HT-29 (cell line): ENCODE measurements at regions not wholly inside any gene's neighbourhood (a gene's known extent, or its start where the extent isn't known, plus 50 kb on each side); places are given as distances from the start of the nearest gene placed in this dataset.

Source experiments
- DNase-seq: peaks from one replicate; pipeline ENCODE4 v3.0.0-alpha.2; 2015; ENCODE audit warnings: low spot score

DNA sequence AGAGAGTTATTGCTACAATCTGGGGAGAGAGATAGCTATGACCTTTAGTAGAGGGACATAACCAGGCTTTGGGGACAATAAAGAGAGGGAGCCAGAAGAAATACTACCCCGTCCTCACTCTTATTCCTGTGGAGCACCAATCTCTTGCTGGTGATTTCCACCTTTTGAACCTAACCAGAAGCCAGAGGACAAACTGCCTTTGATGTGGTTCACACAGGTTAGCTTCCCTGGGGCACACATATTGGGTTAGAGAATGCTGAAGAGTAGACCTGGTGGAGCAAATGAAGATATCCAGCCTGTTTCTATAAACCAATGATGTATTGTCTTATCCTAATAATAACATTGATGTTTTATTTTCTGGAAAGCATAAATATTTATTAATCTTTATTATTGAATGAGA lies 399.3 kb downstream of the HTR7 start:
- no peak for DNase-seq

DNA sequence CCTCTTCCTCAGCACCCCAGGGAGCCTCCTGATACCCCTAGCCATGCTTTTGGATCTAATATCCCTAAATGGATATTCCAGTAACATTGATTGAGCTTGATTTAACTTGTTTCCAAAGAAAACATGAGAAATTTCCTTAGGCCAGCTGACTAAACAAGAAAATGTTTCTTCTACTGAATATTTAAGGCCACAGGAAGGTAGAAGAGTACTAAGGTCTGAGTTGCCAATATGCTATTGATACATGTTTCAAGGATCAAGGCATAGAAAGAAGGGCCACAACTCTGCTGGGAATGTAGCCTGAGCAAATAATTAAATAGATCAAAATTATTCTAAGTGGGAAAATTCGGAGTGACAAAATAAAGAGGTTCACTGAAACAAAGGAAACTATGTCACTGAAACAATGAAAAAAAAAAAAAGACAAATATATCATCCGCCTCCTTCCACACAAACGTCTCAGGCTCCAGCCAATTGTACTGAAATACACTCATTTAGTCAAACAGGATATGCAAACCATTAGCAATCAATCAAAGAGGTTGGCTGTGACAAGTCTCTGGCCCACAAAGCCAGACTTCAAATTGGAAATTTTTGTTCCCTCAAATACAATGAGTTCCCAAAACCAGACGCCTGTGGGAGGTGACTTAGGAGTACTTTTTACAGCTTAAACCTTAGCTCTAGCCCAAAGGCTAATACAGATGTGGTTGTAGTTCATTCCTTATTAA lies 396.2 kb downstream of the HTR7 start:
- no peak for DNase-seq

DNA sequence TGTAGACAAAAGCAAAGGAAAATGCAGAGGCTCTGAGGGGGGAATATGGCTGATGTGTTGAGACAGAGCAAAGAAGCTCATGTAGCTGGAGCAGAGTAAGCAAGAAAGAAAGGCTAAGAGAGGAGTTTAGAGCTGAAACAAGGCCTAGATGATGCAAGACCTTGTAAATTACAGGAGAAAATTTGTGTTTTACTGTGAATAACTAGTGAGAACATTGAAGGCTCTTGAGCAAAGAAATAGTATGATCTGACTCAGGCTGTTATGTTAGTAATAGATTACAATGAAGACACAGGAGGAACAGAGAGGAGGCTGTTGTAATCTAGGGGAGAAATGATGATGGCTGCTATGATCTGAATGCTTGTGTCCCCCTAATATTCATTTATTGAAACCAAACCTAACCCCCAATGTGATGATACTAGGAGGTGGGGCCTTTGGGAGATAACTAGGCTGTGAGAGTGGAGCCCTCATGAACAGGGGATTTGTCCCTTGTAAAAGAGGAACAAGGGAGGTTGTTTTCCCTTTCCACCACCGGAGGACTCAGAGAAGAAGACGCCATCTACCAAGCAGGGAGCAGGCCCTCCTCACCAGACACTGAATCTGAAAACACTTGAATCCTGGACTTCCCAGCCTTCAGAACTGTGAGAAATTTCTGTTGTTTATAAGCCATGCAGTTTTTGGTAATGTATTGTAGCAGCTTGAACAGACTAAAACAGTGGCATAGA lies 394.9 kb downstream of the HTR7 start:
- DNase-seq, result no peak

DNA sequence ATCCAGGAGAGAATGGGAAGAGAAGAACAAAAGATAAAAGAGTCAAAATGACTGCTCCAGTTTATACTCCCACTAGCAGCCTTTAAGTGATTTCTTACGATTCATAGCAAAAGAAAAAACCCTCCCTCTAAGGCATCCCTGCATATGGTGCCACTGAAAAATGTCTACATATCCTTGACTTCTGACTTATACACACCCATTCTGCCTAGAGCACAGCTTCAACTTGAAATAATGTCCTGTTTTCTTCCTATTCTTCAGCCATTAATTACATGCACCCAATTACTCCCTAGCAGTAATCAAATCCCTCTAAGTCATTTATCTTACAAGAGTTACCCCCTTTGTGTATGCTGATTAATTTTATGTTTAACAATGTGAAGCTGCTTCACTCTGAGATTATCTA lies 393.5 kb downstream of the HTR7 start:
- no peak for DNase-seq

DNA sequence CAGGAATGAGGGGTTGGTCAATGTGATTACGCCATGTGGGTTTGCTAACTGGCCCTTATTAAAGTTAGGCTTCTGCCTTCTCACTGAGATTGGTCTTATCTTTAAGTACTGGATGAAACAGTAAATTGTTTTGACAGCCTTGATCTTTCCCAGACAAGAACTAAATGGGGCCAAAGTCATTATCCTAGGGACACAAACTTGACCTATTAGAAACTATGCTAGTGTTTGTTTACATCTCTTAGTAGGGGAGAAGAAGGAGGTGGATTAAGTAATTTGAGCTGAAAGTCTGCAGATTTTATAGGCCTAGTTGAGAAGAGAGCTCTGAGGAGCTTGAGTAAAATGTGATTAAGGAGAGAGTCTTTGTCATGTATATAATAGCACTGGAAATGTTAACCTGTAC lies 386.9 kb downstream of the HTR7 start:
- no peak for DNase-seq

GRCh38 chr10:90480466-90480865 lies 377.4 kb downstream of the HTR7 start:
- no peak for DNase-seq

DNA sequence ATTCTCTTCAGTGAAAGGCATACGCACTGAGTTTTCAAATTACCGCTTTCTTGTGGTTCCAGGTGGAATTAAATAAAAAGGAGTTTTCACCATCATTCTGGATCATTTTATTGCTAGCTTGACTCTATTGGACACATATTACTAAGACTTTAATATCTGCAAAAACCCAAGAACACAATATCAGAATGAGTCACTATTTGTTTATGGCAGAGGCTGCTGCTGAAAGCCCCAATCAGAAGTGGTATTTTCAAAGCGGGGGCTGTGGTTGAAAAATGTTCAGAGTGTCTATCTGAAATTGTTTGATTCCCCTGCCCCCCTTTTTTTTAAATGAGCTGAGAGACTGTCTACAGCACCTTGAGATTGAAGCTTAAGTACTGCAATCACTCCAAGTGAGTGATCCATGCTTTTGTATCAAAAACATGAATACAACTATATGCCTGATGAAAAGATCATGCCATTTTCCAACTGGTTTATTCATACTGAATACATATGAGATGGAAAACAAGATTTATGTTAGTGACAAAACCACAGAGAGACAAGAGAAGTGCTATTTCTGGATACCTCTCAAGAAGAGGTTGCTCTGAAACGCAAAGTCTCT lies 376.4 kb downstream of the HTR7 start:
- no peak for DNase-seq

DNA sequence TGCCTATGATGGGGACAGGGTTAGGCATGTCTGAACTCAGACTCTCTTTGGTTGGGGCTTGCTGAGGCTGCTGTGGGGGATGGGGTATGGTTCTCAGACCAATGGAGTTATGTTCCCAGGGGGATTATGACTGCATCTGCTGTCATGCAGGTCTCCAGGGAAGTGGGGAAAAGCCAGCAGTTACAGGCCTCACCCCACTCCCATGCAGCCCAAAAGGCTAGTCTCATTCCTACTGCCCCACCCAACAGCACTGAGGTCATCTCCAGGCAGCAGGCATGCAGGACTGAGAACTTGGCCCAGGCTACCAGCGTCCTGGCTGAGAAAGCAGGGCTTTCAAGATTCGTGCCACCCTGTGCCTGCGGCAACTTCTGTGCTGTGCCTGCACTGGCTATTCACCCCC lies 373.3 kb downstream of the HTR7 start:
- no peak for DNase-seq

DNA sequence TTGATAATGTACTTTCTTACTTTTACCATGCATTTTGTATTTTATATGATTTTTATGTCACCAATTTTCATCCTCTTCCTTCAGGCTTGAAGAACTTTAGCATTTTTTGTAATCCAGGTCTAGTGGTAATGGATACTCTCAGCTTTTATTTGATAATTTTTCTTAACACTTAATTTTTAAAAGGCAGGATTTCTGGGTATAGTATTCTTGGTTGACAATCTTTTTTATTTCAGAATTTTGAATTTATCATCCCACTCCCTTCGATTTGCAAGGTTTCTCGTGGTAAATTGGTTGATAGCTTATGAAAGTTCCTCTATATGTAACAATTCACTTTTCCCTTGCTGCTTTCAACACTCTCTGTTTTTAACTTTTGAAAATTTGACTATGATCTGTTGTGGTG lies 363.7 kb downstream of the HTR7 start:
- DNase-seq, result no peak

GRCh38 chr10:90504172-90504571 lies 353.7 kb downstream of the HTR7 start:
- DNase-seq, result peak; percentile 46

DNA sequence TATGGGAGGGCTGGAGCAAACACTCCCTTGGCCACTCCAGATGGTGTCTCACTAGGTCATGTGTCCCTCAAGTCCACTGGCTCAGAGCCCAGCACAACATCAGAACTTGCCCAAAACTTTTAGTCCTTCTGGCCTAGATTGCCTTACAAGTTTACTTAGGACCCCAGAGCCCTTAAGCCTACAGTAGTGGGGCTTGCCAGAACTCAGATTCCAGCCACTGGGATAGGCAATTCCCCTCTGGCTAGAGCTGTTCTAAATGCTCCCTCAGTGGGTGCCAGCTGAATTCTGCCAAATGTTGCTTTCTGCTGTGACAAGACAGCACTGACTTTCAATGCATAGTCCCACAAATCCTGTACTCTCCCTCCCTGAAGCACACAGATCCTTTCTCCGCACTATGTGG lies 331.1 kb downstream of the HTR7 start:
- no peak for DNase-seq

GRCh38 chr10:90530521-90530920 lies 327.3 kb downstream of the HTR7 start:
- DNase-seq, result no peak

DNA sequence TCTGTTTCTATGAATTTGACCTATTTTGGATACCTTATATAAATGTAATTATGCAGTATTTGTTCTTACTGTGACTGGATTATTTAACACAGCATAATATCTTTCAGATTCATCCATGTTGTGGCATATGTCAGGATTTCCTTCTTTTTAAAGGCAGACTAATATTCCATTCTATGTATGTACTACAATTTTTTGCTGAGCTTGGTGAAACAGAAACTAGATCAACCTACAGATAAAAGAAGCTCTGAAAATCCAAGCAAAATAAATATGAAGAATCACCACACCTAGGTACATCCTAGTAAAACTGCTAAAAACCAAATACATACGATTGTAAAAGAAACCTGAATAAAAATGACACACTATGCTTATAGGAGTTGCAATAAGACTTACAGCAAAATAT lies 300.5 kb downstream of the HTR7 start:
- DNase-seq, result no peak

DNA sequence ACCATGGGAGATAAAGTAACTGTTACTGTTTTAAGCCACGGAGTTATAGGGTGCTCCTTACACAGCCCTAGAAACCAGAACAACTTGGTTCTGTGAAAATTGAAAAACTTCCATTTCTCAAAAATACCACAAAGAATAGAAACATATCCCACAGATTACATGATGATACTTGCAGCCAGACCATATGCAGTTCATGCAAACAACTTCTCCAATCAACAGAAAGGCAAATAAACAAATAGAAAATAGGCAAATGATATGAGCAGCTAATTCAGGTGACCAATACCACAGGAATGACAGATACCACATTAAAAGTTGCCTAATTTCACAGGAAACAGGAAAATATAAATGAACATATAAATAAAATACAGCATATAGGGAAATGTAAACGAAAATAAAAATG lies 297.5 kb downstream of the HTR7 start:
- no peak for DNase-seq

DNA sequence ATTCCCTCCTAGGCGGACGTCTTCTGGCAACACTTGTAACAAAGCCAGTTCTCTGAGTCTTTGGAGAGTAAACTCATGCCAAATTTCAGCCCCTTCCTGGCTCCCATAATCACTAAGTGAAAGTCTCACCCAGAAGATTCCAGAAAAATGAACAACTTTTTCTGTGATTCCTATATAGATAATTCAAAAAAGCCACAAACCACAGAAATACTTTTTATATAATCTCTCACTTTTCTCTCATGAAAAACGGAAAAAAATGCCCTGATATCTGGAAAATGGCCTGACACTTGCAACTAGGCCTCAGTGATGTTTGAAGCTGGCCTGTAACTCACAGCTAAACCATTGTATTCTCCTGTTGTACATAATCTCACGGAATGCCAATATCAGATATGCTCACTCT lies 296.2 kb downstream of the HTR7 start:
- no peak for DNase-seq

DNA sequence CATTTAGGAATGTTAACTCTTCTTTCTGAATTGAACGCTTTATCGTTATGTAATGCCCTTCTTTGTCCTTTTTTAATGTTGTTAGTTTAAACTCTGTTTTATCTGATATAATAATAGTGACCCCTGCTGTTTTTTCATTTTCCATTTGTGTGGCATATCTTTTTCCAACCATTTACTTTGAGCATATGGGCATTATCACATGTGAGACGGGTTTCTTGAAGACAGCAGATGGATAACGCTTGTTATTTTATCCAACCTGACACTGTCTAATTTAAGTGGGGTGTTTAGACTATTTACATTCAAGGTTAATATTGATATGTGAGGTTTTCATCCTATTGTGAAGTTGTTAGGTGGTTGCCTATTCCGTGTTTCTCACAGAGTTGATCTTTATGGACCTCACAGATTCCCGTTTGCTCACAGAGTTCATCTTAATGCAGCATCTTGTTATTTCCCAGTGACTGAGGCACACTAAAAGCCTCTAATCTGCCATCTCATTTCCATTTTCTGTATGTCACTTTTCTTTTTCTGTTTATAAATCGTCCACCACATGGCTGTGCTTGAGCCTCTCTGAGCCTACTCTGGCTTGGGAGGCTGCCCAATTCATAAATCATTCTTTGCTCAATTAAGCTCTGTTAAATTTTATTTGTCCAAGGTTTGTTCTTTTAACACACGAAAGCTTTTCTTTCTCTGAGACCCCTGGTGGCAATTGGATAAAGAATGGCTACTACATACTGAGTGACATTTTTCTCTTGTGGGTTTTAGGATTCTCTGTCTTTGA lies 286.2 kb downstream of the HTR7 start:
- no peak for DNase-seq

GRCh38 chr10:90575125-90575524 lies 282.7 kb downstream of the HTR7 start:
- no peak for DNase-seq

DNA sequence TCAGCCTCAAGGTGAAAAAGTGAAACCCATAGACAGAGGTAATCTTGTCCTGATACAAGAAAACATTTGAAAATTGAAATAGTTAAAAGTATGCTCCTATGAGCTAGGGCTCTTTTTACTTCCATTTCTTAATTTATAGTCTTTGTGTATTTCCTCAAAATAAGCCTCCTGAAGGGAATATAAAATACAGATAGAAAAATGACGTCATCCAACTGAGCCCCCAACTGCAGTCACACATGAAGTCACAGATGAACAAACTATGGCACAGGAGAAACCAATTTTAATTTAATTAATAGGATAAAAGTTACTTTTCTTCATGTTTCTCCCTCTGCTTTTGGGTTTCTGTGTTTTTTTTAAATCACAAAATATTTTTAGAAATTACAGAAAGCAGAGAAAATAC lies 280.3 kb downstream of the HTR7 start:
- DNase-seq, result no peak

- DNase-seq, result peak; percentile 69
These were observed 278.1 kb downstream of the HTR7 start for GRCh38 chr10:90579602-90580242.

DNA sequence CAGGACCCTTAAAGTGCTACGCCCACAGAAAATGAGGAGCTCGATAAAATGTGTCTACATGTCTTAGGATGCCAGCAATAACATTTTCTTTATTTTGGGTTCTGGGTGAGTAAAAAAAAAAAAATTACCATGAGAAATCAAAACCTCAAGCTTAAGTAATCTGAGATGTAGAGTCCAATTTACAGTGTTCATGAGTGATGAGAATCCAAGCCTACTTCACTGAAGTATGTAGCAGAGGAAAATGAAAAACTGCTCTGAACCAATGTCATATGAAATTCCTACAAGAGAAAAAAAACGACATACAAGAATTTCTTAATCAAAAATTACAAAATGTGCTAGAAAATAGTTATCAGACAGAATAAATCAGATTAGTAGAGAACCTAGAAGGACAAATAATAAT lies 274.4 kb downstream of the HTR7 start:
- DNase-seq, result no peak

GRCh38 chr10:90587081-90587491 lies 270.8 kb downstream of the HTR7 start:
- peak; percentile 75 for DNase-seq

- no peak for DNase-seq
These were observed 270.3 kb downstream of the HTR7 start for GRCh38 chr10:90587561-90587960.
